ENCODE measurements at regions not wholly inside any gene's neighbourhood (a gene's known extent, or its start where the extent isn't known, plus 50 kb on each side); places are given as distances from the start of the nearest gene placed in this dataset.
"Not testable (repeated sequence)": the region's sequence is repeated elsewhere in the genome, so short reads cannot be mapped to it uniquely, and the experiment has no call there.

- TF ChIP-seq, protein P1, sequence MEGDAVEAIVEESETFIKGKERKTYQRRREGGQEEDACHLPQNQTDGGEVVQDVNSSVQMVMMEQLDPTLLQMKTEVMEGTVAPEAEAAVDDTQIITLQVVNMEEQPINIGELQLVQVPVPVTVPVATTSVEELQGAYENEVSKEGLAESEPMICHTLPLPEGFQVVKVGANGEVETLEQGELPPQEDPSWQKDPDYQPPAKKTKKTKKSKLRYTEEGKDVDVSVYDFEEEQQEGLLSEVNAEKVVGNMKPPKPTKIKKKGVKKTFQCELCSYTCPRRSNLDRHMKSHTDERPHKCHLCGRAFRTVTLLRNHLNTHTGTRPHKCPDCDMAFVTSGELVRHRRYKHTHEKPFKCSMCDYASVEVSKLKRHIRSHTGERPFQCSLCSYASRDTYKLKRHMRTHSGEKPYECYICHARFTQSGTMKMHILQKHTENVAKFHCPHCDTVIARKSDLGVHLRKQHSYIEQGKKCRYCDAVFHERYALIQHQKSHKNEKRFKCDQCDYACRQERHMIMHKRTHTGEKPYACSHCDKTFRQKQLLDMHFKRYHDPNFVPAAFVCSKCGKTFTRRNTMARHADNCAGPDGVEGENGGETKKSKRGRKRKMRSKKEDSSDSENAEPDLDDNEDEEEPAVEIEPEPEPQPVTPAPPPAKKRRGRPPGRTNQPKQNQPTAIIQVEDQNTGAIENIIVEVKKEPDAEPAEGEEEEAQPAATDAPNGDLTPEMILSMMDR (IDR thresholded peaks at IDR 0.05) = not testable (repeated sequence)
- not testable (repeated sequence) for TF ChIP-seq POLR2A (IDR thresholded peaks at IDR 0.05)
Measured at GRCh38 chr2:87331940-87332583, 310.4 kb upstream of the PLGLB1 start.

Measured in lower leg skin (tissue), 3 donors.